Astrocyte of the spinal cord (primary cell): ENCODE measurements at regions not wholly inside any gene's neighbourhood (a gene's known extent, or its start where the extent isn't known, plus 50 kb on each side); places are given as distances from the start of the nearest gene placed in this dataset.
A peak's percentile ranks its signal among the peaks of the same experiment; 100 is the strongest.

Source experiments
- DNase-seq: peaks from one replicate; pipeline ENCODE4 v3.0.0; 2011; ENCODE audit warnings: low read depth, low spot score
- H3K4me3 ChIP-seq: 2 replicates; pipeline ENCODE4 v1.5.1; 2011; ENCODE audit warnings: low read depth, mild to moderate bottlenecking, low read length, moderate library complexity
- CTCF ChIP-seq: IDR thresholded peaks from 2 replicates; pipeline ENCODE4 v1.5.1; 2012; ENCODE audit warnings: low read depth, mild to moderate bottlenecking, low read length, inconsistent platforms
- in situ Hi-C: cut with HindIII; loops from 2 replicates; pipeline ENCODE4 v1.10.0; 2017; ENCODE audit warnings: low sequenced_read_pairs

GRCh38 chr11:21806508-21806907, 386.4 kb upstream of the ANO5 start:
- no peak overlapping the region for H3K4me3 ChIP-seq
- in situ Hi-C loops = no loop called here
- no peak for DNase-seq
- TF ChIP-seq CTCF = no peak

GRCh38 chr11:21806947-21807346, 385.9 kb upstream of the ANO5 start:
- H3K4me3 ChIP-seq = no peak overlapping the region
- TF ChIP-seq CTCF = no peak
- no peak for DNase-seq
- in situ Hi-C loops = no loop called here

- TF ChIP-seq CTCF = no peak
- DNase-seq = no peak
- no peak overlapping the region for H3K4me3 ChIP-seq
- in situ Hi-C loops = no loop called here
Observed at GRCh38 chr11:21807350-21807749, 385.5 kb upstream of the ANO5 start.

GRCh38 chr11:21810650-21811049, 382.2 kb upstream of the ANO5 start:
- TF ChIP-seq CTCF = no peak
- DNase-seq = no peak
- no peak overlapping the region for H3K4me3 ChIP-seq
- in situ Hi-C loops = no loop called here

GRCh38 chr11:21811572-21811971, 381.3 kb upstream of the ANO5 start:
- in situ Hi-C loops = no loop called here
- no peak for TF ChIP-seq CTCF
- no peak overlapping the region for H3K4me3 ChIP-seq

GRCh38 chr11:21814169-21814568, 378.7 kb upstream of the ANO5 start:
- peak; percentile 1 for DNase-seq
- no peak overlapping the region for H3K4me3 ChIP-seq
- no peak for TF ChIP-seq CTCF
- in situ Hi-C loops = no loop called here

More at GRCh38 chr11:21811572-21811971, 381.3 kb upstream of the ANO5 start:
- DNase-seq = no peak

- no peak for DNase-seq
- in situ Hi-C loops = no loop called here
- TF ChIP-seq CTCF = no peak
- no peak overlapping the region for H3K4me3 ChIP-seq
Observed at GRCh38 chr11:21817696-21818095, 375.2 kb upstream of the ANO5 start.
